ENCODE measurements at regions not wholly inside any gene's neighbourhood (a gene's known extent, or its start where the extent isn't known, plus 50 kb on each side); places are given as distances from the start of the nearest gene placed in this dataset.

- no peak for TF ChIP-seq CTCF (IDR thresholded peaks at IDR 0.05)
- TF ChIP-seq POLR2A (IDR thresholded peaks at IDR 0.05; ENCODE audit: low read depth): no peak
- no peak for TF ChIP-seq POLR2AphosphoS5 (IDR thresholded peaks at IDR 0.05)
Observed at GRCh38 chr9:129270903-129271431, 92.9 kb upstream of the IER5L start.

All from esophagus muscularis mucosa (tissue), 3 donors.